Stimulated activated CD4-positive, alpha-beta T cell treated with anti-CD3 and anti-CD28 coated beads, Interleukin-2, amount 100 ng/mL, for 48 hours (primary cell): ENCODE measurements at regions not wholly inside any gene's neighbourhood (a gene's known extent, or its start where the extent isn't known, plus 50 kb on each side); places are given as distances from the start of the nearest gene placed in this dataset.

Experiments
- DNase-seq, 2 donors: peaks; one replicate each; pipeline ENCODE4 v3.0.0-alpha.2; 2020

DNA sequence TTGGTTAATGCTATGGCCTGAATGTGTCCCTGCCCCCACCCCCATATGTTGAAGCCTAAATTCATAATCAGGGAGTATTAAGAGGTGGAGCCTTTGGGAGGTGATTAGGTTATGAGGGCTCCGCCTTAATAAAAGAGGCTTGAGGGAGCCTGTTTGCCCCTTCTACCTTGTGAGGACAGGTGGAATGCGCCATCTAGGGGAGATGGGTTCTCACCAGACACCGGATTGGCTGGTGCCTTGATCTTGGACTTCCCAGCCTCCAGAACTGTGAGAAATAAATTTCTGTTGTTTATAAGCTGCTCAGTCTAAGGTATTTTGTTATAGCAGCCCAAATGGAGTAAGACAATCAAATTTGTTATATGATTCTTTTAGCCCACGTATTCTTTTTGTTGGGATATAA, 148.3 kb downstream of the PTCSC3 start:
- DNase-seq: no peak

DNA sequence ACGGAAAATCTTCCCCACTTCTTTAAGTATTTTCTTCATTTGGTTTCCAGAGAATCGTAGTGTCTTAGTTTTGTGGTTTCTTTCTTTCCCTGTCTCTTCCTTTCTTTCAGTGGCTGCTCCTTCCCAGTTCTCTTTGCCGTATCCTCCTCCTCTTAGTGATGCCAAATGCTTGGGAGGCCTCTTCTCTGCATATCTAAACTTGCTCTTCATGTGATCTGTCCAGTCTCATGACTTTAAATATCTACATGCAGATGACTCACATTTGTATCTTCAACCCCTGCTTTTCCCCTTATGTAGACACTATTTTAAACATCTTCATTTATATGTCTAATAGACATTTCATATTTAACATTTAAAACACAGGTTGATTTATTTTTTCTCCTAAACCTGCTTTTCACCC, 149.2 kb downstream of the PTCSC3 start:
- DNase-seq: no peak

DNA sequence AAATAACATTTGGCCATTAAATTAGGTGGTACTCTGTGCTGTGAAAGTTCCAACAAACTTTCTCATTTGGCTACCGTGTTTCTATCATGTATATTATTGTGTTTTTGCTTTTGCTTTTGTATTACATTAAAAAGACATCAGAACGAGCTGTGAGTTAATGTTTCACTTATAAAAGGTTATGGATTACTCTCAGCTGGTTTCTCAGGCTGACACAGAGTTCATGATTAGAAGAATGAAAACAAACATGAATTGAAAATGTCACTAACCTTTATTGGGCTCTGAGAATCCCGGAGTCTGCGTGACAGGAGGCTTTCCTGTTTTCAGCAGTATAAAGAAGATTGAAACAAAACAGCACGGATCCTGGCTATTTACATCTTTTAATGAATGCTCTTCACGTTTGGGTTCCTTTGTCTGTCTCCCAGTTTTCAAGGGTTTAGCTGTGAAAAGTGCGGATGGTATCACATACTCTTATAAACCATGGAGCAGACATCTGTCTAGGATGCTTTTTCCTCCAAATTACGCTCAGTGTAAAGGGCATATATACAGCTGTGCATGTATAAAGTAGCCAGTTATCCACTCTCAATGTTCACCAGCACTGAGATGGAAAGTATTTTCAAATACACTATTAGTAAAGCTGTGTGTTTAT, 153.6 kb downstream of the PTCSC3 start:
- no peak for DNase-seq

DNA sequence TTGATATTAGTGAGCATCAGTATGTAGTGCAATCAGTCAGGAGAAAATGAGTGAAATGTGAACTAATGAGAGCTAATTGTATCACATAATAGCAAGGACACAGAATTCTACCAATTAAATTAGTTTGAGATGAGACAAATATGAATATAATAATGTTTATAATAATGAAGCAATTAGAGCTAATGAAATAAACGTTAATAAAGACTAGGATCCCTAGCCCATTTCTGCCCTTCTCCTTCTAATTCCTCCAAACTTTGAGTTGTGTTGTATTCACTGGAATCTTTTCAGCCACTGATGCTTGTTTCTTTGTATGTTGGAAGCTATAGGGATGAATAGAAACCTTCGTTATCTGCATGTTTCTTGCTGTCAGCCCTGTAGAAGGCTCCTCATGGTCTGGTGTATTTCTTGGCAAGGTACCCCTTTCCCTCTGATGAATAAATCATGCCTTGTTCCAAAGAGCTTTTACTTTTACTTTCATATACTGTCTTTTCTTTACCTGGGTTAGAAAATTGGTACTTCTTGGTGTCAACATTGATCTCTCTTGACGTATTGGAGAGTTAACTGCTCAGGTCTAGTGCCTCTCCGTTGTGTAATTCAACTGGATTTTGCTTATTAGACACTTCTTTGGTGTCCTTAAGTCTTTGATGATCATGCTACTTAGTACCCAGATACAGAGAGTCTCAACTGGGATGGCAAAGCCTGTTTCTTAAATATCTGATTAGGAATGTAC, 154.8 kb downstream of the PTCSC3 start:
- no peak for DNase-seq

DNA sequence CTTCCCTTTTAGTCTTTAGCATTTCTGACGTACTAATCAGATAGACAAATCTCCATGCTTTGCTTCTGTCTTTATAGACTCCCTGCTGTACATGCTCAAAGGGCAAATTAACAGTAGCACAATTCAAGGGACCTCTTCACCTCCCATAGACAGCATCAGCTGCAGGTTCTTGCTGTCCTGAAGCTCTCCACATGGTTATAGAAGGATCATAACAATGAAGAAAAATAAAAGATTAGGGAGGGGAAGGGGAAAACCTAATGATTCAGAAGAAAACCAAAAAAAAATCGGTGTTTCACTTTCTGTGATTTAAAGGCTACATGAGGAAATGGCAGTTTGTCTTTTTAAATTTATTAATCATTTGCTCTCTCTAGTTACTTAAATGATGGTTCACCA, 155.5 kb downstream of the PTCSC3 start:
- DNase-seq: no peak

DNA sequence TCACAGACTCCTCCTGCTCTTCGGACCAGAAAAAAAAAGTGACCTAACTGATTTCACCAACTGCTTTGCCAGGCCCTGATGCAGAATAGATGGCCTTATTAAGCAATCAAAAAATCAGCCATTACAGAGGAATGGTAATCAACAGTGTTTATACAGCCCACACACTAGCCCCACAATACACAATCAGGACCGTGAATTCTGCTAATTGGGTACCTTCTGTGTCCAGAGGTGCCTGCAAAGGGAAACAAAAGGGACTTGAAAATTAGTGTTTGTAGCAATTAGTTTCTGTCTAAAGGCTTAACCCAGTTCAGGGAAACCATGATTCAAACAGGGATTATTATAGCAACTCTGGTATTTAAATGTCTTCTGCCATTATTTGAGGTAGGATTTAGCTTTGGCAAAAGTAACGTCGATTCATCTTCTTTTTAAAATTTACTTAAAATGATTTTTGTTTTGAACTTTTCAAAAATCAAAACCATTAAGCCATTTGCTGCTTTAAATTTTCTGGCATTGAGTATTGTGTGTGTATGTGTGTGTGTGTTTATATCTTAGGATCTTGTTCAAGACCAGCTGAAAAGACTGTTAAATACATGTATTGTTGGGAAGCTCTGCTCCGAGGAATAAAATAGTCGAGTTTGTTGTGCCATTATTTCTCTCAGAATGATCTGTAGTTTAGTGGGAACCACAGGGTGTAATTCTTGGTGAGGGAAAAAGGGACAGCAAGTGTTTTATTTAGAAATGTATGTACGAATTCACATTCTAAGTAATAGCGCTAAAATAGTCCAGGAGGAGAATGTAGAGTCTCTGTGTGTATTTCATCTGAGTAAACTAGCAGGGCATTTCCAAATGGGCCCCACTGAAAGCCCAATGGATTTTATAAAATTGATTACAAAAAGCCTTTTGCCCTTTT, 156.1 kb downstream of the PTCSC3 start:
- DNase-seq: no peak

DNA sequence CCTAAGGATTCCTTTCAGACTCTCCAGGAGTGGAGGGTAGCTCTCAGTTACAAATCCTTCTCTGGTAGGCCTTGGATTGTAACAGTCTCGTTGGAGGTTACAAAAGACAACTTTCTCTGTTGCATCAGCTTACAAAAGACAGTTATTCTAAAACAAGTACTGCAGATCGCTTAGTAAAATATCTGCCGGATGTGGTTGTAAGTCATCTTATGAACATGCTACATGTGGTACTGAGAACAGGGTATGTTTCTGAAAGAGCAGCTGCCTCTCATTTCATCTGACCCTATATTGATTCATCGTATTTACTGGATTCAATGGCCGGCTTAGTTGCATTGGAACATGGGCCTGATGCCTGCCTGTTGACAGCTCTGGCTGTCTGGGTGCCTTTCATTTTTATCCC, 157.4 kb downstream of the PTCSC3 start:
- DNase-seq: no peak

DNA sequence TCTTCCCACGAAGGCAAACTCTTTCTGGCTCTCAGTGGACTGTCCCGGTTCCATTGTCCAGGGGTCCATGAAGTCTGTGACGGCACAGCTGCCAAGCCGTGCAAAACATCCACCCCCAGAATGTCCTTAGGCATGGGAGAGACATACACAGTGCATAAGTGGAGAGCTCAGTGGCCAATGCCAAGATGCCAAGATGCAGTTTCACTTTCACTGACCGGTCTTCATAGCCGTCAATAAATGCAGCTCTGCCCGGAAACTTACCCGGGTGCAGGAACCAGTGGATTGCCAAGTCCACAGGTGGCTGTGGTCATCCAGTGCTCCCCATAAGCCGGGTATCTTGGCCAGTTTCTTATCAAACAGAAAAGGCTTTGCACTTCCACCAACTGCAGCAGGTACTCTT, 162.3 kb downstream of the PTCSC3 start:
- DNase-seq: no peak

DNA sequence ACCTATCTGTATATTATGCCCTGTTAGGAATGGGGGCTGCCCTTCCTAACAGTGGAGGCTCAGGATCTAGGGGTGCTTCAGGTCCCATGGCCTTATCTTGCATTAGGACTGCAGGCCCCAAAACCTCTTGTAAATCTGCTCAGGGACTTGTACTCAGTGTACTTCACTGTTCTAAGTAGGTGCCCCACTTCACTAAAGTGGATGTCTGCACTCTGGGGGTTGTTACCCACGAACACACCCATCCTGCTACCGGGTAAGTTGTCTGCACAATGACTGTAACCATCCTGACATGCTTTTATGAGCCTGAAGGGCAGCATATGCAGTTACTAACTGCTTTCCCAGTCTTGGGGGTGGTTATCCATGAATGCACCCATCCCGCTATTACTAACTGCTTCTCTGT, 163.0 kb downstream of the PTCSC3 start:
- DNase-seq: no peak

DNA sequence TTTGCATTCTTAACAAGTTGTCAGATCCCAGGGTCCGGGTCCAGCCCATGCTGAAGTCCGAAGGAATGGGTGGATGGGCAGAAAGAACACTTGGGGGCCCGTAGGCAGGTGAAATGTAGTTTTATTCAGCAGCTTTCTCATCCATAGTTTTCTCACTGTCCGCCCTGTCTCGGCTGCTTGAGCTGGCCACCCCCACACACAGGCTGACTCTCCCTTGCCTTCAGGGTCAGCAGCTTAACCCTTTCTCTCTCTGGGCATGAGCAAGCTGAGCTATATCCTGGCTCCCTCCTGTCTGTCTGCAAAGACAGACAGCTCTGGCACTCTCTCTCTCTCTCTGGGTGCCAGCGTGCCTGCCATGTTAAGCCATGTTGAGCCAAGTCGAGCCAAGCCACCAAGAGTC, 163.9 kb downstream of the PTCSC3 start:
- DNase-seq: no peak

DNA sequence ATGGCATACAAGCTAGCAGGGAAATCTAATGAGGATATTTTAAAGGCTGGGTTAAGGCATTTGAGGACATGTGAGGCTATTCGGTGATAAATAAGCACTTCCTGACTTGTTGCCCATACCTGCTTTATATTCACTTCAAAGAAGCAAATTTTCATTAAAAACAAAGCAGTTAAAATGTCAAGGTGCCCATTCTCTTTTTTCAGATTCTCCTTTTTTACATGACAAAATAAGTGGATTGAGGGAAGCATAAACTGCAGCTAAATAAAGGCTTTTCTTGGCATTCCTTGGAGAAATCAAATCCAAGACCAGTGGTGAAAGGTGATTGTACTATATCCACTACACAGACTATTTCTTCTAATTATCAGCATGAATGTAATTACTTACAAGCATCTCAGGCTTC, 166.9 kb downstream of the PTCSC3 start:
- DNase-seq: no peak

DNA sequence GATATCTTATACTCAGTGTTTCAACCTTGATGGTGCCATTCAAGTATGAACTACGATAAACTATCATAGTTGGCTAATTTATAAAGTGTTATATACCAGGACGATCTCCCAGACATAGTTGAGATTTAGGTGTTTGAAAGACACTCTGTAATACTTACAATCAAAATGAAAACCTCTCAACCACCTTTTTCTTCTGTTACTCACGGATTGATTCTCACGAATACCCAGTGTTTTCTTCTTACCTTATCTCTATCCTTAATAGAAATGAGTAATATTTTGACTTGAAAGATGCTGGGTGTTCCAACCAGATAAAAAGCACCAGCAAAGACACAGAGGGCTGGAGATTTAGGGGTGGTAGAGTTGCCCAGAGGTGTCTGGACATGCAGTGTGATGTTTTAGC, 169.9 kb downstream of the PTCSC3 start:
- no peak for DNase-seq

DNA sequence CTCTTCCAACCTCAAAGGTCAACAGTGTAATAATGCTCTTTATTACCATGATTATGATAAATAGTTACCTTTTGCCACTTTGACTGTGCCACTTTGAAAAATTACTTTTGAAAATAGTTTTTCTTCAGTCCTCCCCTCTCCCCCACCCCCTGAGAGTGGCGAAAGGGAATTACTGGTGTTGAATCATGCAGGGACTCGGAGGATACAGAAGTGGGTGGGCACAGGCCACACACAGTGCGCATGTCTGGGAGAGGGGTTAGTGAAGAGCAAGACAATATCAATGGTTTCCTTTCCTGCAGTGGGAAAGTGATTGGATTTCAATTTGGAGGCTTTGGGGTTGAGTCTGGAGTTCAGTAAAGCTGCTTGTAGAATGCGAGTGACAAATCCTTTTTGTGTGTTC, 170.9 kb downstream of the PTCSC3 start:
- no peak for DNase-seq

DNA sequence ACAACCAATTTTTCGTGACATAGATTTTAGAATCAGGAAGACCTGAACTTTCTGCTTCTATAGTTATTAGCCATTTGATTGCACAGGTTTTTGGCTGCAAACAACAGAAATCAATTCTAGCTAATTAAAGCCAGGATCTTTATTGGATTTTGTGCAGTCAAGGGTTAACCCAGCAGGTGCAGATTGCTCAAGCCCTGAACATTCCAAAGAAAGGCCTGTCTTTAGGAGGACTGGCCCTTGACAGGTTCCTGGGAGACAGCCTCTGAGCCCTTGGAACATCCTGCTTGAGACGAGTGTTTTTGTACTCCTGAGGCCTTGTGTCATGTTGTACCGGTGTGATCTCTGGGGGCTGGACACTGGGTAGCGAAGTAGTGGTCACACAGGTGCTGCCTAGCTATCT, 174.6 kb downstream of the PTCSC3 start:
- DNase-seq: no peak

DNA sequence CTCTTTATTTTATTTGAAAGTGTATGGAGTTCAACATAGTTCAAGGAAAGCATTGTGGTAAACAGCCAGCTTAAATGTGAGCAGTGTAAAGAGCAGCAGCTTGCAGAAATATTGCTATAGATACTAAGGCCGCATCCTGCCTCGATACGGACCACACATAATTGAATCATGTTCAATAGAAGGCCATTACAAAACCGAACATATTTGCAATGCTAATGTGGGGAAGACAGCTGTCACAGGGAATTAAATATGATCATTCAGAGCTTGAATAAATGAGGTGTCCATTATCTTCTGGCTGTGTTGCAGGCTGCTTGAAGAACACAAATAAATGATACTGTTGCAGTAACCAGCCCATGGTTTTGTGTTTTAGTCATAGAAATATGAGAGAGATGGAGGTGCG, 173.2 kb downstream of the BRMS1L start:
- no peak for DNase-seq

DNA sequence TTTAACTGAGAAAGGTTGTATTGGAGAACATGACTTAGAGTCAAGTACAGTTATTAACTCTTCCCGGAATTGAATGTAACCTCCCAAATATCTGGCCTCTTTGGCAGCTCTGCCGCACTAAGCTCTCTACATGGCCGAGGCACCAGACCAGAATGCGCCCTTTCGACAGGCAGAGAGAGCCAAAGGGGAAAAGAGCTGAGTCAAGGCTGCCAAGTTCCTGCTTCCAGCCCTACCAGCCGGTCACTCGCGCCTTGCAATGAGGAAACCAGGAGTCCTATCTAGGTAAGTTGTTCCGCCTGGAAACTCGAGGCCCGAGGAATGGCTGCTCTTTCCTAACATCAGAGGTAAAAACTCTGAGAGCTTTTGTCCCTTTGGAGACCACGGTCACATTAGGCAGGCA, 172.2 kb downstream of the BRMS1L start:
- no peak for DNase-seq

DNA sequence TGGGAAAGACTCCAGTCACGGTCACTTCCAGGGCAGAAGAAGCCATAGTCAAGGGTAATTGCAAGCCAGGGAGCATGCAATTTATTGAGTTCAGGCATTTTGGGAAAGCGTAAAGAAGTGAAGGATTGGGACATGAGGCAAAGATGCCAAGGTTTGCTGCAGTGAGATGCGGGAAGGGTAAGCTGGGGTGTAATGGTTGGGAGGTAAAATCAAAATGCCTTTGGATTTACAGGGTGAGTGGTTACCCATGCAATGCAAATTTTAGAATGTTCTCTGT, 167.5 kb downstream of the BRMS1L start:
- no peak for DNase-seq

DNA sequence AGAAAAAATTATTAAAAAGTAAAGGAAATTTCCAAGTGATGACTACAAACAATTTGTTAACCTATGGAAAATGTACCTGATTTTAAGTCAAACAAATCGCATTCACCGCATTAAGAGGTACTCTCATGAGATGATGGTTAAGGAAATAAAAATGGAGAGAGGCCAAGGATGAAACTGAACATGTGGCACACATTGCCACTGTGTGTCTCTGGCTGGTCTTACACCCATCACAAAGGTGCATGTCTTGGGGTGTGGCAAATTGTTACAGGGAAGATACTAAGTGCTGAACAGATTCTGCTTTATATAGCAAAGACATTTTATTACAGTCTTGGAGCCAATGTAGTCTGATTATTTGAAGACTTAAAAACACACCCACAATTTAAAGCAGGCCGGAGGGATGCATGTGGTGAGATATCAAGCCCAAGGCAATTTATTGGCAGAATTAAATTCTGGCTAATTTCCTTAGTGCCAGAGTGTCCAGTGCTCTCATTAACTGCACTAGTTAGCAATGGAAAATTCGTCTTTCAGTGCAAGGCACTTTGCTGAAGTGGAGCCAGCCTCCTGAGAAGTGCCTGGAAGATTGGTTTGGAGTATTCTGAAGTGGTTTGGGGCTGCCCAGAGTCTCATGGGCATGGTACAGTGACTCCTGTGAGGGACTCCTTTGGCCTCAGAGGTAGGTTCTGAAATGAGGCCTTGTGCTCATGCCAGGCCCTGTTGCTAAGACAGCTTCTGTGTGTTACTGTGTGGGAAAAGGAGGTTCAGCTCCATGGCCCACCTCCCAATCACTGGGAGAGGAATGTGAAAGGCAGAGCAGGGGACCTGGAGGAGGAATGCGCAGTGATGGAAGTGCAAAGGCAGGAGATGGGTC, 166.9 kb downstream of the BRMS1L start:
- DNase-seq: no peak

DNA sequence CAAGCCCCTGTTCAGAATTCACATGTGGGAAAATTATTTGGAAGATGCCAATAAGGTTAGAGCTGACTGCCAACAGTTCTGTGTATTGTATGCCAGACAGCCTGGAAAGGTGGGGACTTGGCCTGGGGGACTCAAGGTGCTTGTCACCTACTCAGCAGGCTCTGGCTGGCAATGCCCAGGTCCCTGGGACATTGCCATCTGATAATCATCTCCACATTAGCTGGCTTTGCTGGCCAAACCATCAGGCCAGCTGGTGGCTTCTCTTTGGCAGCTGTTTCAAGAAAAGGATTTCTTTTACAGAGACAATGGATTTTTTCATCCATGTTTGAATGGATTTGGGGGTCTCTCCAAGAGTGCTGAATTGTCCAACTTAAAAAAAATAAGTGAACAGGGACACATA, 165.2 kb downstream of the BRMS1L start:
- DNase-seq: no peak

DNA sequence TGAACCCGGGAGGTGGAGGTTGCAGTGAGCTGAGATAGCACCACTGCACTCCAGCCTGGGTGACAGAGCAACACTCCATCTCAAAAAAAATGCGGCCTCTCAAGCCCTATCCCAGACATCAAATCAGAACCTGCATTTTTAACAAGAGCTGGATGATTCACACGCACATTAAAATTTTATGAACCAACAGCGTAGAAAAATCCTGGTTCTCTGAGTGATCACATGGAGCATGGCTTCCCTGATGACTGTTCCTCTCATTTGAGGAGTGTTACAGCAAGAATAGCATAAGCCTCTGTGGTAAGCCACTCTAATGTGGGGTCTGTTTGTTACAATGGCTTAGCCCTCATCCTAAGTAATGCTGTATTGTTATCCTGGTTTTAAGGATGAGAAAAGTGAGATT, 163.6 kb downstream of the BRMS1L start:
- DNase-seq: no peak

DNA sequence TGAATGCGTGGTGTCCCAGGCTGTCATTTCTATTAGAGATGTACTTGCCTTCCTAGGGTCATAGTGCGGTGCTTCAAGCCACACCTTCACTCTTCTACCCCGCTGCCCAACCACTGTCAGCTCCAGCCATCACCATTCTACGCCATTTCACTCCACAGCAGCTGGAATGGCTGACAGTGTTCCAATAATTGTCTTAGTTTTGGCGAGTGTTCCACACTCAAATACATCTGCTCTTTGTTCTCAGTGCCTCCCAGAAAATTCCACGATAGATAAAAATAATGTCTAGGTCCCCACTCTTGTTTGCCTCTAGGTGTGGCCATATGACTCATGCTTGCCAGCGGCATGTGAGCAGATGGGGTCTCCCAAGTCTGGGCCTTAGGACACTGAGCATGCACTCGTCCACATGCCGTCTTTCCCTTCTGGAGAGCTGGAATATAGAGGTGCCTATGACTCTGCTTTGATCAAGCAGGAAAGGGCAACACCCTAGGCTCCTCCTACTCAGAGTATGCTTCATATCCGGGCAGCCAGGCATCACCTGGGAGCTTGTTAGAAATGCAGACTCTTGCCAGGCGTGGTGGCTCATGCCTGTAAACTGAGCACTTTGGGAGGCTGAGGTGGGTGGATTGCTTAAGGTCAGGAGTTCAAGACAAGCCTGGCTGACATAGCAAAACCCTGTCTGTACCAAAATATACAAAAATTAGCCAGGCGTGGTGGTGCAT, 163.0 kb downstream of the BRMS1L start:
- DNase-seq: no peak

DNA sequence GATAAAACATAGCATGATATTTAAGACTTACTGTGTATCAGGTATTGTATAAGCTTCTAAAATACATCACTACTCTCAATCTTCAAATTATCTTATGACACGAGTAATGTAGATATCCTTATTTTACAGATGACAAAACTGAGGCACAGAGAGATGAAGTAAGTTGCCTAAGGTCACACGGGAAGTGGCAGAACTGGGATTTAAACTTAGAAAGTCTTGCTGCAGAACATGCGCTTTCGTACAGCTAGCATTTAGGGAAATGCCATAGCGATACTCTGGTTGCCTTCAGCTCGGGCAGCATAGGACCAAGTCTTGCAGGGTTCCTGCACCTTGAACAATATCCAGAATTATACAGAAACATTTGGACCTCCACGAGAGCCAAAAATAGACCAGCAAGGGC, 162.4 kb downstream of the BRMS1L start:
- DNase-seq: no peak

DNA sequence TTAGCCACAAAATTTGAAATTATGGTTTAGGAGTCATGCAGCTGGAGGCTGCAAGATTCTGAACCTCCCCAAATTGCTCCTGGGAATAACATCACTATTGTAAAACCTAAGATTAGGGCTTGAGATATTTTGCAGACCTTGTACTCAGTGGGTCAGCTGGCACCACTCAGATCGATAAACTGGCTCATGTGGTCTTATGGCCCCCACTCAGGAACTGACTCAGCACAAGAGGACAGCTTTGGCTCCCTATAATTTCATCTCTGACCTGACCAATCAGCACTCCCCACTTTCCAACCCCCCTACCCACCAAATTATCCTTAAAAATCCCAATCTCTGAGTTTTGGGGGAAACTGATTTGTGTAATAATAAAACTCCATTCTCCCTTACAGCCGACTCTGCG, 161.6 kb downstream of the BRMS1L start:
- no peak for DNase-seq
